ENCODE measurements at regions not wholly inside any gene's neighbourhood (a gene's known extent, or its start where the extent isn't known, plus 50 kb on each side); places are given as distances from the start of the nearest gene placed in this dataset.

DNA sequence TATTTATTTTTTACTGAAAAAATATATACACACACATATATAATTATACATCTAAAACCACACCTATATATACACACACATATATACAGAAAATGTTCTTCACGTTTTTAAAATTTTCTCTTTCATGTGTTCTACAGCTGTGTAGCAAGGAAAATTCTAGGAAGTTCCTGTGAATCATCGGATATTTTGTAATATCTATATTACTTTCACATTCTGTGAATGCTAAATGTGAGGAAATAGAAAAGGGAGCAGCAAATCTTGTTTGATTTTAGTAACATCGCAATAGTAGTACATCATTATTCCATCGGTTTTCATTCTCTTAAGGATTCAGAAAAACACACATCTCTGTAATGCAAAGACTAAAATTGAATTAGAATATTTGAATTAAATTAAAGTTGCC lies 836.8 kb upstream of the NECTIN3 start:
- no peak for TF ChIP-seq CTCF (IDR thresholded peaks at IDR 0.05)
- TF ChIP-seq POLR2A (IDR thresholded peaks at IDR 0.05): no peak
